OCI-LY3 (cell line): ENCODE measurements at regions not wholly inside any gene's neighbourhood (a gene's known extent, or its start where the extent isn't known, plus 50 kb on each side); places are given as distances from the start of the nearest gene placed in this dataset.

Experiments used
- H2AFZ ChIP-seq: fragments of 200-600, 300-600 bp; shearing (Covaris generic); 2 replicates; pipeline ENCODE4 v1.6.0; 2014; ENCODE audit warnings: antibody characterized with exemption, low read depth, low read length
- H3K27ac ChIP-seq: fragments of 200-600, 300-600 bp; sonication (generic); 2 replicates; pipeline ENCODE4 v1.5.1; 2014; ENCODE audit warnings: mild to moderate bottlenecking, low read length, moderate library complexity, mixed read lengths
- H3K27me3 ChIP-seq: fragments of 200-600, 300-600 bp; sonication (generic); 2 replicates; pipeline ENCODE4 v1.6.1; 2014; ENCODE audit warnings: low read depth, low read length, mixed read lengths
- H3K36me3 ChIP-seq: fragments of 200-600, 300-600 bp; sonication (generic); replicated peaks from 2 replicates; pipeline ENCODE3; 2014; ENCODE audit warnings: low read depth, low read length, mixed read lengths
- H3K4me1 ChIP-seq: fragments of 300-600, 200-600 bp; sonication (generic); 2 replicates; pipeline ENCODE4 v1.6.1; 2014; ENCODE audit warnings: low read length, mixed read lengths
- H3K4me2 ChIP-seq: fragments of 200-600, 300-600 bp; sonication (generic); 2 replicates; pipeline ENCODE4 v1.6.1; 2014; ENCODE audit warnings: low read length, mixed read lengths
- H3K4me3 ChIP-seq: fragments of 300-600, 200-600 bp; sonication (generic); 2 replicates; pipeline ENCODE4 v1.5.1; 2014; ENCODE audit warnings: antibody characterized with exemption, mild to moderate bottlenecking, low read length, moderate library complexity
- H3K79me2 ChIP-seq: fragments of 300-600, 200-600 bp; shearing (Covaris generic); 2 replicates; pipeline ENCODE4 v1.6.1; 2014; ENCODE audit warnings: mild to moderate bottlenecking, low read length, mixed read lengths
- H3K9ac ChIP-seq: fragments of 300-600, 200-600 bp; shearing (Covaris generic); 2 replicates; pipeline ENCODE4 v1.6.0; 2014; ENCODE audit warnings: mild to moderate bottlenecking, low read length, moderate library complexity
- H3K9me3 ChIP-seq: fragments of 200-600, 300-600 bp; shearing (Covaris generic); 2 replicates; pipeline ENCODE4 v1.6.1; 2014; ENCODE audit warnings: low read length, mixed read lengths; ENCODE audit not compliant: insufficient read depth
- H4K20me1 ChIP-seq: fragments of 200-600, 300-600 bp; sonication (generic); 2 replicates; pipeline ENCODE4 v1.6.1; 2016; ENCODE audit warnings: low read length, mixed read lengths; ENCODE audit not compliant: insufficient read depth
- EZH2phosphoT487 ChIP-seq: fragments of 200-600 bp; shearing (Covaris generic); IDR thresholded peaks from 2 replicates; pipeline ENCODE4 v1.6.1; 2018; ENCODE audit warnings: antibody characterized with exemption, mixed run types, low read depth
- TF ChIP-seq, protein P1 (sequence below): fragments of 200-600, 300-600 bp; sonication (generic); IDR thresholded peaks from 2 replicates; pipeline ENCODE4 v1.5.1; 2014; ENCODE audit warnings: antibody characterized with exemption, low read length, low read depth

DNA sequence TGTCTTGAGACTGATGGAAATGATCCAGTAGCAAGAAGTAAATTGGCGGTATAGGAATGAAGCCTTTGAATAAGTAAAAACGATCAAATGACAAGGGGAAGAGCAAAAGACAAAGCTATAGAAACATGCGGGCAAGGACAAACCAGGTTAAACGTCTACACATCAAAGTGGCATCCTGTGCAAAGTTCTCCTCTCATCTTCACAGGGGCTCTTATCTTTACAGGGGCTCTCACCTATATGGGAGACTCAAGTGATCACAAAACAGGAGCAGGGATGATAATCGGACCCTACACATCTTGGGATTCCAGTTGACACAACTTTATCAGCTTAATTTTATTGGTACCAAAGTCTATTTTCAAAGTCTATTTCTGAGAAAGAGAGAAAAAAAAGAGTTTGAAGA lies 1778.9 kb upstream of the CELF4 start:
- no peak overlapping the region for H3K4me3 ChIP-seq
- H3K4me1 ChIP-seq = peaks cover 9% of the 10 kb centered on the region
- no peak overlapping the region for H3K27ac ChIP-seq
- TF ChIP-seq, protein P1, sequence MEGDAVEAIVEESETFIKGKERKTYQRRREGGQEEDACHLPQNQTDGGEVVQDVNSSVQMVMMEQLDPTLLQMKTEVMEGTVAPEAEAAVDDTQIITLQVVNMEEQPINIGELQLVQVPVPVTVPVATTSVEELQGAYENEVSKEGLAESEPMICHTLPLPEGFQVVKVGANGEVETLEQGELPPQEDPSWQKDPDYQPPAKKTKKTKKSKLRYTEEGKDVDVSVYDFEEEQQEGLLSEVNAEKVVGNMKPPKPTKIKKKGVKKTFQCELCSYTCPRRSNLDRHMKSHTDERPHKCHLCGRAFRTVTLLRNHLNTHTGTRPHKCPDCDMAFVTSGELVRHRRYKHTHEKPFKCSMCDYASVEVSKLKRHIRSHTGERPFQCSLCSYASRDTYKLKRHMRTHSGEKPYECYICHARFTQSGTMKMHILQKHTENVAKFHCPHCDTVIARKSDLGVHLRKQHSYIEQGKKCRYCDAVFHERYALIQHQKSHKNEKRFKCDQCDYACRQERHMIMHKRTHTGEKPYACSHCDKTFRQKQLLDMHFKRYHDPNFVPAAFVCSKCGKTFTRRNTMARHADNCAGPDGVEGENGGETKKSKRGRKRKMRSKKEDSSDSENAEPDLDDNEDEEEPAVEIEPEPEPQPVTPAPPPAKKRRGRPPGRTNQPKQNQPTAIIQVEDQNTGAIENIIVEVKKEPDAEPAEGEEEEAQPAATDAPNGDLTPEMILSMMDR = no peak
- TF ChIP-seq EZH2phosphoT487 = no peak
- H3K4me2 ChIP-seq = no peak overlapping the region
- H3K9me3 ChIP-seq = no peaks in the 10 kb centered on the region
- no peak overlapping the region for H3K9ac ChIP-seq
- no peaks in the 10 kb centered on the region for H3K79me2 ChIP-seq
- H4K20me1 ChIP-seq = no peaks in the 10 kb centered on the region
- H2AFZ ChIP-seq = no peak overlapping the region
- H3K27me3 ChIP-seq = no peaks in the 10 kb centered on the region
- no peaks in the 10 kb centered on the region for H3K36me3 ChIP-seq

DNA sequence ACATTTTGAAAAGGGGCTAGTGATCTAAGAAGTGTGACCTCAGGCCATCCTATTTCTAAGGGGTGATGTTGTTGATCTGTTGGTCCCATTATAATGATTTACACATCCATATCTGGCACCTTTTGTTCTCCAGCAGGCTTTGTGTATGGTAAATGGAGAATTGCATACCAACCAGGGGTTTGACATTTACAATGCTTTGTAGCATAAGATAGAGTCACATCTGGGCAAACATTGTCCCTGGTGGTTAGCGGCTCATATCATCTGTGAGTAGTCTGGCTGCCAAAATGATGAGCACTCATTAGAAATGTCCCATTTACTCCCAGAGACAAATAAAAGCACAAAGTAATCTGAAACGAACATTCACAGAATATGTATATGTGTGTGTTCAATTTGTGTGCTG lies 1775.5 kb upstream of the CELF4 start:
- Histone ChIP-seq H3K27ac (no peak overlapping the region), H3K9ac (no peak overlapping the region), H3K79me2 (no peaks in the 10 kb centered on the region), H3K4me1 (peaks cover 10% of the 10 kb centered on the region), H3K4me2 (no peak overlapping the region), H3K27me3 (no peaks in the 10 kb centered on the region), H3K36me3 (no peaks in the 10 kb centered on the region), H4K20me1 (no peaks in the 10 kb centered on the region), H3K9me3 (no peaks in the 10 kb centered on the region), H2AFZ (no peak overlapping the region), H3K4me3 (no peak overlapping the region)
- TF ChIP-seq EZH2phosphoT487 = no peak
- TF ChIP-seq, protein P1 = no peak

DNA sequence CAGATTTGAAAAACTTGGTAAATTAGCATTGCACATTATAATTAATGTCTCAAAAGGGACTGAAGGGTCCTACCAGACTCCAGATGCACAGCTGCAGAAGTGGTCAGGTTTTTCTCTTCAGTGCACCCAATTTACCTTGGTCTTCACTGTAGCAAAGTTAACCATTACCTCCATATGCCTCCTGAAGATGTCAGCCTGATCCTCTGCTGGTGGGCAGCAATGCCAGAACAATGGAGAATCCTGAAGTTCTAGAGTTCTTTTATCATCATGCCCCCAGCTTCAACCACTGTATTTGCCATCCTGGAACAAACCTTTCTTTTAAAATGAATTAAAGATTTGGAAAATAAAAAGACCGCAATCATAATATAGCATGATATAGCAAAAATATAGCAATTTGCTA lies 1774.8 kb upstream of the CELF4 start:
- Histone ChIP-seq H3K4me1 (peaks cover 10% of the 10 kb centered on the region), H3K9ac (no peak overlapping the region), H2AFZ (peak overlapping the region; percentile 45; the same call in 1 of the 2 replicates), H4K20me1 (no peaks in the 10 kb centered on the region), H3K79me2 (no peaks in the 10 kb centered on the region), H3K4me3 (no peak overlapping the region), H3K9me3 (no peaks in the 10 kb centered on the region), H3K36me3 (no peaks in the 10 kb centered on the region), H3K4me2 (peak overlapping the region; percentile 3; the same call in 1 of the 2 replicates), H3K27ac (no peak overlapping the region), H3K27me3 (no peaks in the 10 kb centered on the region)
- no peak for TF ChIP-seq EZH2phosphoT487
- TF ChIP-seq, protein P1 = no peak

DNA sequence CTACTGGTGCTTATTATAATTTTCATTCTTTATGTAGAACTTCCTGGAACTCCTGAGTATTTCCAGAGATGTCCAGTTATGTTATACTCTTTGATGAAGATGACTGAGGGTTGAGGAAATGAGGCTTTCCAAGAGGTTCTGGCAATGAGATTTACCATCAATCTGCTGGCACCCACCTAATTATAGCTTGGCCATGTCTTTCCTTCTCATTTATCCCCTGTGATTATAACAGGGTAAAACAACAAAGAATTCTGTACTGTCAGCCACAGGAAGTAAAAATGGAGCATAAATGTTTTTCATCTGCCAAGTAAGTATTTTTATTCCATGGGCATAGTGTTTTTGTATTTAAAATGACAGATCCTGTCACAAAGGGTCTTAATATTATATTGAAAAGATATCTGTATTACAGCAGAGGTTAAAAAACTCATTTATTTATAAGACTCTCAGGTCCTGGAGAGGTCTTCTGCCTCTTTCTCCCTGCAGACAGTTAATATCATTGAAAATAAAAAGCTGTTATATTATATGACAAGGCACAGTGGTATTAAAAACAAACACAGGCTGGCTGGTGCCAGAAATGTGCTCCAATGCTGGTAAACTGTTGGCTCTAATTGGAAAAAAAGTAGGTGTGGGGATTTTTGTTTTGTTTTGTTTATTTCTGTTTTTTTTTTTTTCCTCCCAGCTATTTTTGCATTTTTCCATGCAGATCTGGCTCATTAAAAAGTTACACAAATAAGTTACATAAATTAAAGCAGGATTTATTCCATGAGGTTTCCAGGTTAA lies 1764.1 kb upstream of the CELF4 start:
- Histone ChIP-seq H3K9me3 (no peaks in the 10 kb centered on the region), H3K4me1 (no peaks in the 10 kb centered on the region), H3K27me3 (no peaks in the 10 kb centered on the region), H3K4me3 (no peak overlapping the region), H3K36me3 (no peaks in the 10 kb centered on the region), H3K4me2 (no peak overlapping the region), H2AFZ (no peak overlapping the region), H3K79me2 (no peaks in the 10 kb centered on the region), H3K9ac (no peak overlapping the region), H3K27ac (no peak overlapping the region), H4K20me1 (no peaks in the 10 kb centered on the region)
- TF ChIP-seq EZH2phosphoT487 = no peak
- TF ChIP-seq, protein P1 = no peak
